ENCODE measurements at regions not wholly inside any gene's neighbourhood (a gene's known extent, or its start where the extent isn't known, plus 50 kb on each side); places are given as distances from the start of the nearest gene placed in this dataset.

GRCh38 chr7:115850774-115851173 is 179.8 kb downstream of the TFEC start:
- no peak overlapping the region for H2BK5ac ChIP-seq (ENCODE audit: low read depth, low read length, poor library complexity, severe bottlenecking)
- WGBS: 79% methylated on average over 2 of the region's 3 CpGs
- no peak overlapping the region for H2BK120ac ChIP-seq (ENCODE audit: low read depth, low read length)
- no peak for DNase-seq
- no peak overlapping the region for H3K4ac ChIP-seq (ENCODE audit: low read depth in 1 of 2, low read length in 2 of 2)
- no peak overlapping the region for H3K27ac ChIP-seq (ENCODE audit: low read length, poor library complexity, severe bottlenecking)
- H3K4me3 ChIP-seq (ENCODE audit: insufficient read depth in 1 of 2, low read depth in 1 of 2, low read length in 2 of 2): no peak overlapping the region
- H3K36me3 ChIP-seq (ENCODE audit: control insufficient read depth in 1 of 2, insufficient read depth in 2 of 2, low read depth in 1 of 2, low read length in 2 of 2): no peaks in the 10 kb centered on the region
- H4K8ac ChIP-seq (ENCODE audit: low read length): no peak overlapping the region
- no peaks in the 10 kb centered on the region for H3K79me1 ChIP-seq (replicated peaks; ENCODE audit: low read length, poor library complexity, severe bottlenecking)
- no peak overlapping the region for H2AFZ ChIP-seq (ENCODE audit: low read depth, low read length)
- no peaks in the 10 kb centered on the region for H3K9me3 ChIP-seq (ENCODE audit: control insufficient read depth, low read length)
- peak overlapping the region; percentile 28 for H2BK15ac ChIP-seq (ENCODE audit: low read depth, poor library complexity, severe bottlenecking)
- H2BK12ac ChIP-seq (ENCODE audit: low read length in 2 of 2): no peak overlapping the region
- H3K4me2 ChIP-seq (ENCODE audit: low read length, poor library complexity, severe bottlenecking): no peak overlapping the region
- no peak overlapping the region for H3K18ac ChIP-seq (ENCODE audit: low read depth in 1 of 2, low read length in 2 of 2)
- H2AK5ac ChIP-seq (ENCODE audit: low read length, severe bottlenecking): no peak overlapping the region
- H3K14ac ChIP-seq (ENCODE audit: low read length in 2 of 2): no peak overlapping the region
- no peak overlapping the region for H4K91ac ChIP-seq (ENCODE audit: low read length)
- H3K27me3 ChIP-seq (ENCODE audit: control insufficient read depth in 1 of 2, insufficient read depth in 1 of 2, low read length in 2 of 2): no peaks in the 10 kb centered on the region
- peaks cover 2% of the 10 kb centered on the region for H3K4me1 ChIP-seq (ENCODE audit: control insufficient read depth, insufficient read depth, low read depth, low read length)
- no peak overlapping the region for H3K9ac ChIP-seq (ENCODE audit: low read length)
- H3K23ac ChIP-seq (ENCODE audit: low read length in 2 of 2): peak overlapping the region in 1 of 2 experiments; percentile 60

GRCh38 chr7:115844857-115845256 is 185.7 kb downstream of the TFEC start:
- H3K14ac ChIP-seq (ENCODE audit: low read length in 2 of 2): no peak overlapping the region
- DNase-seq: no peak
- H3K36me3 ChIP-seq (ENCODE audit: control insufficient read depth in 1 of 2, insufficient read depth in 2 of 2, low read depth in 1 of 2, low read length in 2 of 2): no peaks in the 10 kb centered on the region
- no peak overlapping the region for H2BK120ac ChIP-seq (ENCODE audit: low read depth, low read length)
- no peaks in the 10 kb centered on the region for H3K79me1 ChIP-seq (replicated peaks; ENCODE audit: low read length, poor library complexity, severe bottlenecking)
- H2BK15ac ChIP-seq (ENCODE audit: low read depth, poor library complexity, severe bottlenecking): no peak overlapping the region
- no peak overlapping the region for H3K18ac ChIP-seq (ENCODE audit: low read depth in 1 of 2, low read length in 2 of 2)
- no peak overlapping the region for H4K91ac ChIP-seq (ENCODE audit: low read length)
- H3K4me2 ChIP-seq (ENCODE audit: low read length, poor library complexity, severe bottlenecking): no peak overlapping the region
- H2AK5ac ChIP-seq (ENCODE audit: low read length, severe bottlenecking): no peak overlapping the region
- 82% methylated on average over 1 of the region's 1 CpG for WGBS
- H2AFZ ChIP-seq (ENCODE audit: low read depth, low read length): no peak overlapping the region
- no peak overlapping the region for H3K4me3 ChIP-seq (ENCODE audit: insufficient read depth in 1 of 2, low read depth in 1 of 2, low read length in 2 of 2)
- H2BK5ac ChIP-seq (ENCODE audit: low read depth, low read length, poor library complexity, severe bottlenecking): no peak overlapping the region
- H3K23ac ChIP-seq (ENCODE audit: low read length in 2 of 2): no peak overlapping the region
- no peak overlapping the region for H4K8ac ChIP-seq (ENCODE audit: low read length)
- H3K4me1 ChIP-seq (ENCODE audit: control insufficient read depth, insufficient read depth, low read depth, low read length): no peaks in the 10 kb centered on the region
- H3K9ac ChIP-seq (ENCODE audit: low read length): no peak overlapping the region
- H3K27ac ChIP-seq (ENCODE audit: low read length, poor library complexity, severe bottlenecking): no peak overlapping the region
- H2BK12ac ChIP-seq (ENCODE audit: low read length in 2 of 2): no peak overlapping the region
- H3K4ac ChIP-seq (ENCODE audit: low read depth in 1 of 2, low read length in 2 of 2): no peak overlapping the region
- H3K27me3 ChIP-seq (ENCODE audit: control insufficient read depth in 1 of 2, insufficient read depth in 1 of 2, low read length in 2 of 2): no peaks in the 10 kb centered on the region
- no peaks in the 10 kb centered on the region for H3K9me3 ChIP-seq (ENCODE audit: control insufficient read depth, low read length)

DNA sequence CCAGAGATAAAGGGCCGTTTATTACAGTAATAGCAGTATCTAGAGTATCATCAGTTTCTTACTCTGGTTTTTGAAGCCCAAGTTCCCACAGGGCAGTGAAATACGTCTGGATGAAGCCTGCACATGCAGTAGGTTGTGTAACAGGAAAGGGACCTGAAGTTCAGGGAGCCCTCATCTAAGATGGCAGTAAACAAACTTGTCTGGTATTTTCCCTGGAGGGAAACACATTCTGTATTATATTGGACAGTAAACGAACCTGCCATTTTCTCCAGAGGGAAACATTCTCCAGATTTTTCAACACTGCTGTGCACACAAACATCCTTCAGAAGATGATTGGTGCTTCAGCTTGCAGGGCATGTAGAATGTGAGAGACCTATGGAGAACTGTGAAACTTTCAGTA is 189.9 kb downstream of the TFEC start:
- no peak overlapping the region for H4K91ac ChIP-seq (ENCODE audit: low read length)
- no peak overlapping the region for H3K18ac ChIP-seq (ENCODE audit: low read depth in 1 of 2, low read length in 2 of 2)
- no peak overlapping the region for H3K23ac ChIP-seq (ENCODE audit: low read length in 2 of 2)
- no peak overlapping the region for H3K27ac ChIP-seq (ENCODE audit: low read length, poor library complexity, severe bottlenecking)
- no peak overlapping the region for H2BK15ac ChIP-seq (ENCODE audit: low read depth, poor library complexity, severe bottlenecking)
- no peak overlapping the region for H3K4me3 ChIP-seq (ENCODE audit: insufficient read depth in 1 of 2, low read depth in 1 of 2, low read length in 2 of 2)
- no peak overlapping the region for H2AFZ ChIP-seq (ENCODE audit: low read depth, low read length)
- H4K8ac ChIP-seq (ENCODE audit: low read length): no peak overlapping the region
- H3K4ac ChIP-seq (ENCODE audit: low read depth in 1 of 2, low read length in 2 of 2): no peak overlapping the region
- no peaks in the 10 kb centered on the region for H3K4me1 ChIP-seq (ENCODE audit: control insufficient read depth, insufficient read depth, low read depth, low read length)
- WGBS: 40% methylated on average over 2 of the region's 3 CpGs
- no peaks in the 10 kb centered on the region for H3K9me3 ChIP-seq (ENCODE audit: control insufficient read depth, low read length)
- H3K14ac ChIP-seq (ENCODE audit: low read length in 2 of 2): no peak overlapping the region
- H2AK5ac ChIP-seq (ENCODE audit: low read length, severe bottlenecking): no peak overlapping the region
- peak; percentile 6 for DNase-seq
- H3K79me1 ChIP-seq (replicated peaks; ENCODE audit: low read length, poor library complexity, severe bottlenecking): no peaks in the 10 kb centered on the region
- no peak overlapping the region for H3K4me2 ChIP-seq (ENCODE audit: low read length, poor library complexity, severe bottlenecking)
- H3K27me3 ChIP-seq (ENCODE audit: control insufficient read depth in 1 of 2, insufficient read depth in 1 of 2, low read length in 2 of 2): no peaks in the 10 kb centered on the region
- no peak overlapping the region for H3K9ac ChIP-seq (ENCODE audit: low read length)
- no peak overlapping the region for H2BK5ac ChIP-seq (ENCODE audit: low read depth, low read length, poor library complexity, severe bottlenecking)
- H2BK120ac ChIP-seq (ENCODE audit: low read depth, low read length): no peak overlapping the region
- no peaks in the 10 kb centered on the region for H3K36me3 ChIP-seq (ENCODE audit: control insufficient read depth in 1 of 2, insufficient read depth in 2 of 2, low read depth in 1 of 2, low read length in 2 of 2)
- H2BK12ac ChIP-seq (ENCODE audit: low read length in 2 of 2): no peak overlapping the region

DNA sequence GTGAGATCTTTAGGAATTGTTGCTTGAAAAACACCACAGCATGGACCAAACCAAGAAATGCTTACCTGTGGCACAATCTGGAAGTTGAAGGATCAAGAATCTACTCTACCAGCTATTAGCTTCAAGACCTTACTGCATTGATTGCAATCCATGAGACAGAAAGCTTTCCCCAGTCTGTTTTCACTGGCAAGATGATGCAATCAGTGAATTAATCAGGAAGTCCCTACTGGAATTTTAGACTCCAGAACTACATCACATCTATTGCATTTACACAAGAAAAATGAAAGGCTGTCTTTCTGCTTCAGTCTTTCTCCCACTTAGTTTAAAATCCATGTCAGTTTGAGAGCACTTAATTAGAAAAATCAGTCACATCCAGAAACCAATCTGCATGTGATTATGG is 191.7 kb downstream of the TFEC start:
- no peak overlapping the region for H3K4me2 ChIP-seq (ENCODE audit: low read length, poor library complexity, severe bottlenecking)
- H2BK120ac ChIP-seq (ENCODE audit: low read depth, low read length): no peak overlapping the region
- no peak overlapping the region for H3K23ac ChIP-seq (ENCODE audit: low read length in 2 of 2)
- H3K27me3 ChIP-seq (ENCODE audit: control insufficient read depth in 1 of 2, insufficient read depth in 1 of 2, low read length in 2 of 2): no peaks in the 10 kb centered on the region
- H3K36me3 ChIP-seq (ENCODE audit: control insufficient read depth in 1 of 2, insufficient read depth in 2 of 2, low read depth in 1 of 2, low read length in 2 of 2): no peaks in the 10 kb centered on the region
- H3K4ac ChIP-seq (ENCODE audit: low read depth in 1 of 2, low read length in 2 of 2): no peak overlapping the region
- H3K9me3 ChIP-seq (ENCODE audit: control insufficient read depth, low read length): no peaks in the 10 kb centered on the region
- H3K4me3 ChIP-seq (ENCODE audit: insufficient read depth in 1 of 2, low read depth in 1 of 2, low read length in 2 of 2): no peak overlapping the region
- no peak overlapping the region for H3K14ac ChIP-seq (ENCODE audit: low read length in 2 of 2)
- no peaks in the 10 kb centered on the region for H3K79me1 ChIP-seq (replicated peaks; ENCODE audit: low read length, poor library complexity, severe bottlenecking)
- H4K91ac ChIP-seq (ENCODE audit: low read length): no peak overlapping the region
- H2BK15ac ChIP-seq (ENCODE audit: low read depth, poor library complexity, severe bottlenecking): no peak overlapping the region
- DNase-seq: peak; percentile 22
- H3K18ac ChIP-seq (ENCODE audit: low read depth in 1 of 2, low read length in 2 of 2): no peak overlapping the region
- H3K9ac ChIP-seq (ENCODE audit: low read length): no peak overlapping the region
- no peak overlapping the region for H2BK5ac ChIP-seq (ENCODE audit: low read depth, low read length, poor library complexity, severe bottlenecking)
- H2AFZ ChIP-seq (ENCODE audit: low read depth, low read length): no peak overlapping the region
- no peak overlapping the region for H3K27ac ChIP-seq (ENCODE audit: low read length, poor library complexity, severe bottlenecking)
- H4K8ac ChIP-seq (ENCODE audit: low read length): no peak overlapping the region
- H2BK12ac ChIP-seq (ENCODE audit: low read length in 2 of 2): no peak overlapping the region
- H2AK5ac ChIP-seq (ENCODE audit: low read length, severe bottlenecking): no peak overlapping the region
- no peaks in the 10 kb centered on the region for H3K4me1 ChIP-seq (ENCODE audit: control insufficient read depth, insufficient read depth, low read depth, low read length)
